ENCODE measurements at regions not wholly inside any gene's neighbourhood (a gene's known extent, or its start where the extent isn't known, plus 50 kb on each side); places are given as distances from the start of the nearest gene placed in this dataset.

- peak; percentile 1 for DNase-seq (ENCODE audit: low read depth)
- no peak overlapping the region for H3K4me3 ChIP-seq (ENCODE audit: low read length)
- TF ChIP-seq, protein P1, sequence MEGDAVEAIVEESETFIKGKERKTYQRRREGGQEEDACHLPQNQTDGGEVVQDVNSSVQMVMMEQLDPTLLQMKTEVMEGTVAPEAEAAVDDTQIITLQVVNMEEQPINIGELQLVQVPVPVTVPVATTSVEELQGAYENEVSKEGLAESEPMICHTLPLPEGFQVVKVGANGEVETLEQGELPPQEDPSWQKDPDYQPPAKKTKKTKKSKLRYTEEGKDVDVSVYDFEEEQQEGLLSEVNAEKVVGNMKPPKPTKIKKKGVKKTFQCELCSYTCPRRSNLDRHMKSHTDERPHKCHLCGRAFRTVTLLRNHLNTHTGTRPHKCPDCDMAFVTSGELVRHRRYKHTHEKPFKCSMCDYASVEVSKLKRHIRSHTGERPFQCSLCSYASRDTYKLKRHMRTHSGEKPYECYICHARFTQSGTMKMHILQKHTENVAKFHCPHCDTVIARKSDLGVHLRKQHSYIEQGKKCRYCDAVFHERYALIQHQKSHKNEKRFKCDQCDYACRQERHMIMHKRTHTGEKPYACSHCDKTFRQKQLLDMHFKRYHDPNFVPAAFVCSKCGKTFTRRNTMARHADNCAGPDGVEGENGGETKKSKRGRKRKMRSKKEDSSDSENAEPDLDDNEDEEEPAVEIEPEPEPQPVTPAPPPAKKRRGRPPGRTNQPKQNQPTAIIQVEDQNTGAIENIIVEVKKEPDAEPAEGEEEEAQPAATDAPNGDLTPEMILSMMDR (IDR thresholded peaks at IDR 0.05; ENCODE audit: insufficient read depth, low read depth, low read length, missing control alignments), result no peak
Observed at GRCh38 chr18:6546229-6546628, 131.5 kb upstream of the L3MBTL4 start.

GRCh38 chr18:6547476-6547875 lies 132.8 kb upstream of the L3MBTL4 start:
- H3K4me3 ChIP-seq (ENCODE audit: low read length), result no peak overlapping the region
- peak; percentile 10 for DNase-seq (ENCODE audit: low read depth)
- TF ChIP-seq, protein P1 (IDR thresholded peaks at IDR 0.05; ENCODE audit: insufficient read depth, low read depth, low read length, missing control alignments), result no peak

GRCh38 chr18:6553234-6553900 lies 138.7 kb upstream of the L3MBTL4 start:
- TF ChIP-seq, protein P1 (IDR thresholded peaks at IDR 0.05; ENCODE audit: insufficient read depth, low read depth, low read length, missing control alignments), result no peak
- DNase-seq (ENCODE audit: low read depth), result no peak

DNA sequence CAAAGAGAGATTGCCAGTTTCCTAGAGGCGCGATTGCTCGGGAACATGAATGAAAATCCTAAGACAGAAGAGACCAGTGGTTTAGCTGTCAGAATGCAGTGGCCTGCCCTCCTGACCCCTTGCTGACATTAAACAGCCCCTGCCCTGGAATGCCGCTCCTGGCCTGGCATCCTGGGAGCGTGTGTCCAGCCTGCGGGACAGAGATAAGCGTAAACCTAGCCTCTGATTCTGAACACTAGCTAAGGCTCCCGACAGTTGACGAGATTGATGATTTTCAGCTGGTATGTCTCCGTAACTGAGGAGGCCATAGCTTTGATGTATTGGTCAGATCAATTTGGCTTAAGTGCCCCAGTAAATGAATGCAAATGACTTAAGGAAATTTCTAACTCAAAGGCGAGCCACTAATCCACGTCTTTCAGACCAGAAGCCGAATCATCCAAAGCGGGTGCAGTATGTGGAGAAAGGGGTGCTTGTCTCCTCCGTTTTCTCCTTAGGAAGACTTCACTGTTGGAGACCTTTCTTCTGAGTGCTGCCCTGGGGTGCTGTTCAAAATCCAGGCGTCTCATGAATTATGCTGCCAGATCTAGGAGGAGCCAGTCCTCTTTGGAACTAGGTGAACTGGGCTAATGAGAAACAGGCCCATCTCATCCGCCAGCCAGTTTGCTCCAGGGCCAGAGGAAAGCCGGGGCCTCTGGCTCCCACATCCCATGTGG lies 142.5 kb upstream of the L3MBTL4 start:
- TF ChIP-seq, protein P1 (IDR thresholded peaks at IDR 0.05; ENCODE audit: insufficient read depth, low read depth, low read length, missing control alignments), result no peak
- H3K4me3 ChIP-seq (ENCODE audit: low read length), result no peak overlapping the region
- no peak for DNase-seq (ENCODE audit: low read depth)

More at GRCh38 chr18:6553234-6553900, 138.7 kb upstream of the L3MBTL4 start:
- H3K4me3 ChIP-seq (ENCODE audit: low read length), result no peak overlapping the region

- H3K4me3 ChIP-seq (ENCODE audit: low read length), result no peak overlapping the region
- no peak for DNase-seq (ENCODE audit: low read depth)
- TF ChIP-seq, protein P1 (IDR thresholded peaks at IDR 0.05; ENCODE audit: insufficient read depth, low read depth, low read length, missing control alignments), result no peak
Observed at GRCh38 chr18:6557770-6558248, 143.1 kb upstream of the L3MBTL4 start.

DNA sequence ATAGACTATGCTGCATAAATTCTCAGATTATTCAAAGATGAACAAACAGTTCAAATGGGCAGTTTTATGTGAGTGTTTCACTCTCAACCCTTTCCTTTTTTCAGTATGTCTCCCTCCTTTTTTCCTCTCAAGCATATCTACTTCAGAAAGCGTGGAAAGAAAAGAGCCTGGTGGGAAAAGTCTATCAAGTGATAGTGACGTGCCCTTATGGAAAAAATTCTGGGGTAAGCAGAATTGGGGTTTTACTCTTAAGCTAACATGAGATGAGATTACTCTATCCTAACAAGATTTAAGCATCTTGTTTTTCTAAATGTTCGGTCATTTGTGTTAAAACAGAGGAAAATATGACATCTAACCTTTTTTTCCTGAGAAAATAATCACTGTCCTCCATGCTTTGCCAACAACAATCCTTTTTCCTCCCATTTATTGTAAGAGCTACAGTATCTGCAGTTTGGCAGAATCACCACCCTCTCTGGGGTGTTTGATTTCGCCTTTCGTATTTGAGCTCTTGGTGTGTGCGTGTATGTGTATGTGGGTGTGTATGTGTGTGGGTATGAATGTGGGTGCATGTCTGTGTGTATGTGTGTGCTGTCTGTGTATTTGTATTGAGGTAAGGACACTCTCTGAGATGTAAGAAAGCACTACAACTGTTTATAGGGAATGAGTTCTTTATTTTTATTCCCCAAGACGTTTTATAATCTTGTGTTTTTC lies 143.9 kb upstream of the L3MBTL4 start:
- no peak for DNase-seq (ENCODE audit: low read depth)
- TF ChIP-seq, protein P1 (IDR thresholded peaks at IDR 0.05; ENCODE audit: insufficient read depth, low read depth, low read length, missing control alignments), result no peak
- H3K4me3 ChIP-seq (ENCODE audit: low read length), result no peak overlapping the region
